Immature natural killer cell (primary cell): ENCODE measurements at regions not wholly inside any gene's neighbourhood (a gene's known extent, or its start where the extent isn't known, plus 50 kb on each side); places are given as distances from the start of the nearest gene placed in this dataset.
"Not testable (repeated sequence)": the region's sequence is repeated elsewhere in the genome, so short reads cannot be mapped to it uniquely, and the experiment has no call there.

ENCODE experiments used
- DNase-seq, 3 donors: peaks; one replicate each; pipeline ENCODE4 v3.0.0; 2022; ENCODE audit warnings: mixed read lengths in 1 of 3
- H3K27ac Mint-ChIP-seq, 6 donors: one replicate each; pipeline ENCODE4 v1.8.0; 2020; ENCODE audit warnings: mixed read lengths in 6 of 6, mild to moderate bottlenecking in 5 of 6, inconsistent platforms in 4 of 6, moderate library complexity in 3 of 6
- H3K27me3 Mint-ChIP-seq, 3 donors: one replicate each; pipeline ENCODE4 v1.8.0; 2020 to 2021; ENCODE audit warnings: low read depth in 3 of 3, mild to moderate bottlenecking in 3 of 3, mixed read lengths in 3 of 3, moderate library complexity in 3 of 3, inconsistent platforms in 1 of 3
- H3K36me3 Mint-ChIP-seq, 3 donors: one replicate each; pipeline ENCODE4 v1.8.0; 2020; ENCODE audit warnings: mixed read lengths in 3 of 3, inconsistent platforms in 2 of 3, mild to moderate bottlenecking in 2 of 3
- H3K4me1 Mint-ChIP-seq, 2 donors: one replicate each; pipeline ENCODE4 v1.8.0; 2020; ENCODE audit warnings: inconsistent platforms in 2 of 2, mild to moderate bottlenecking in 2 of 2, mixed read lengths in 2 of 2, moderate library complexity in 1 of 2
- H3K4me3 Mint-ChIP-seq, 5 donors: one replicate each; pipeline ENCODE4 v1.8.0; 2020; ENCODE audit warnings: mild to moderate bottlenecking in 5 of 5, mixed read lengths in 5 of 5, inconsistent platforms in 3 of 5, moderate library complexity in 3 of 5
- H3K9me3 Mint-ChIP-seq, 6 donors: one replicate each; pipeline ENCODE4 v1.8.0; 2020; ENCODE audit warnings: mild to moderate bottlenecking in 6 of 6, mixed read lengths in 6 of 6, inconsistent platforms in 4 of 6, moderate library complexity in 3 of 6

DNA sequence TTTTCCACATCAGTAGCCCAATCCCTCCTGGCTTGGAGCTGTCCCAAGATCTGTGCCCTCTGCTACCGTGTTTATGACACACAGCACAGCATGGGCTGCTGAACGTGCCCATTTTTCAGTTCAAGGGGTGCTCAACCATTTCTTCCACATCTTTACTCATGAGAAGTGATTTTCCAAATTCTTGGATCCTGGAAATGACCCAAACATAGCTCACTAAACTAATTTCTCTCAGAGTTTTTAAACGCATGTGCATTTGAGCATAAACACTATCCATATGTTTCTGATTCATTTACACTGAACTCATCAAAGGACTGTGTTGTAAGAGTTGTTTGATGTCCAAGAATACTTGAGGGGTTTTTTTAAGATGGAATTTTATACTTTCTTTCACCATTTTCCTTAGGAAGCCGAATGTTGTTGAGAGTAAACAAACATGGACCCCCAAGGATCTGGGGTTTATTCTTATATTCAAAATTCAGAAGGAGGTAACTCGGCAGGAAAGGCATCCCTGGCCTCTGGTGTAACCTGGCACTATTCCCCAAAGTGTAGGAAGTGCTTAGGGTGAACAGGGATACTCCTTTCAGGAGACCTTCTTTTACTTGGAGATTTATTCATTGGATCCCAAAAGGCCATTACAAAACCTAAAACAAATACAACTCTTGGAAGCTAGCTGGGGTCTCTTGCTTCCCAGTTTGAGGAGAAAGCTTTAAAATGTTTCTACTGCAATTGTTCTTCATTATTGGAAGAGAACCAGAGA is 215.0 kb downstream of the BMP4 start:
- Mint-ChIP-seq H3K36me3 (no peaks in the 10 kb centered on the region), H3K27me3 (peaks cover 0 to 3% (median 0%) of the 10 kb centered on the region in 3 donors), H3K4me1 (no peaks in the 10 kb centered on the region), H3K9me3 (peaks cover 0 to 6% (median 2%) of the 10 kb centered on the region in 6 donors), H3K4me3 (no peak overlapping the region), H3K27ac (no peak overlapping the region)
- no peak for DNase-seq

GRCh38 chr14:53740570-53740969 is 216.1 kb downstream of the BMP4 start:
- no peak overlapping the region for H3K27ac Mint-ChIP-seq
- DNase-seq = no peak
- no peak overlapping the region for H3K4me3 Mint-ChIP-seq
- H3K36me3 Mint-ChIP-seq = no peaks in the 10 kb centered on the region
- H3K9me3 Mint-ChIP-seq = peaks cover 0 to 6% (median 4%) of the 10 kb centered on the region in 6 donors
- H3K27me3 Mint-ChIP-seq = peaks cover 0 to 3% (median 1%) of the 10 kb centered on the region in 3 donors
- H3K4me1 Mint-ChIP-seq = no peaks in the 10 kb centered on the region

GRCh38 chr14:53735916-53736315 is 220.7 kb downstream of the BMP4 start:
- Mint-ChIP-seq H3K9me3 (peaks cover 0 to 5% (median 4%) of the 10 kb centered on the region in 6 donors), H3K4me1 (no peaks in the 10 kb centered on the region), H3K36me3 (no peaks in the 10 kb centered on the region), H3K27me3 (peaks cover 0 to 2% (median 0%) of the 10 kb centered on the region in 3 donors), H3K27ac (no peak overlapping the region), H3K4me3 (no peak overlapping the region)
- DNase-seq = no peak

- peaks cover 0 to 4% (median 3%) of the 10 kb centered on the region in 3 donors for H3K27me3 Mint-ChIP-seq
- H3K4me3 Mint-ChIP-seq = peak overlapping the region in 1 of 5 donors; percentile 34
- peaks cover 0 to 16% of the 10 kb centered on the region in 2 donors for H3K4me1 Mint-ChIP-seq
- H3K36me3 Mint-ChIP-seq = peaks cover 0 to 6% (median 0%) of the 10 kb centered on the region in 3 donors
- peaks cover 7 to 27% (median 11%) of the 10 kb centered on the region in 6 donors for H3K9me3 Mint-ChIP-seq
- DNase-seq = peak in 2 of 3 donors; percentile 1 to 18
- H3K27ac Mint-ChIP-seq = no peak overlapping the region
Measured at GRCh38 chr14:53723221-53723620, 233.4 kb downstream of the BMP4 start.

- peaks cover 0 to 6% (median 0%) of the 10 kb centered on the region in 3 donors for H3K36me3 Mint-ChIP-seq
- peaks cover 6 to 30% (median 10%) of the 10 kb centered on the region in 6 donors for H3K9me3 Mint-ChIP-seq
- no peak overlapping the region for H3K27ac Mint-ChIP-seq
- no peak for DNase-seq
- H3K4me3 Mint-ChIP-seq = no peak overlapping the region
- H3K27me3 Mint-ChIP-seq = peaks cover 0 to 4% (median 3%) of the 10 kb centered on the region in 3 donors
- peaks cover 0 to 16% of the 10 kb centered on the region in 2 donors for H3K4me1 Mint-ChIP-seq
Measured at GRCh38 chr14:53719536-53719935, 237.1 kb downstream of the BMP4 start.

DNA sequence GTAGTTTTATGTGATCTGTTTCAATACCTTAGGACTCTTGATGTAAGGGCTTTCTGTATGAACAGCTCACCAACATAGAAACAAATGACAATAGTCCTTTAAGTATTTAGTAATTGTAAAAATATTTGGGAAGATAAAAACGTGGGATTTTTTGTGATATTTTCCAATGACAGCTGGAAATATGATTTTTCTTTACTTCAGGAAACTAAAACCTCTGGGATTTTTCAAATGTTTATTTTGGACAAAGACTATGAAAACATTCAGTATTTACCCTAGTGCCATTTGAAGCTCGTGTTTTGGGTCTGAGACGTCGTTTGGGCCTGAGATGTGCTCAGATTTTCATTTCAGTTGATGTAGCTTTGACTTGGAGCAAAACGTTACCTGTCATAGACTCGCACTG is 240.0 kb downstream of the BMP4 start:
- Mint-ChIP-seq H3K36me3 (no peaks in the 10 kb centered on the region), H3K9me3 (peaks cover 0 to 20% (median 8%) of the 10 kb centered on the region in 6 donors), H3K4me1 (no peaks in the 10 kb centered on the region), H3K27ac (no peak overlapping the region), H3K27me3 (peaks cover 0 to 4% (median 3%) of the 10 kb centered on the region in 3 donors), H3K4me3 (no peak overlapping the region)
- no peak for DNase-seq

DNA sequence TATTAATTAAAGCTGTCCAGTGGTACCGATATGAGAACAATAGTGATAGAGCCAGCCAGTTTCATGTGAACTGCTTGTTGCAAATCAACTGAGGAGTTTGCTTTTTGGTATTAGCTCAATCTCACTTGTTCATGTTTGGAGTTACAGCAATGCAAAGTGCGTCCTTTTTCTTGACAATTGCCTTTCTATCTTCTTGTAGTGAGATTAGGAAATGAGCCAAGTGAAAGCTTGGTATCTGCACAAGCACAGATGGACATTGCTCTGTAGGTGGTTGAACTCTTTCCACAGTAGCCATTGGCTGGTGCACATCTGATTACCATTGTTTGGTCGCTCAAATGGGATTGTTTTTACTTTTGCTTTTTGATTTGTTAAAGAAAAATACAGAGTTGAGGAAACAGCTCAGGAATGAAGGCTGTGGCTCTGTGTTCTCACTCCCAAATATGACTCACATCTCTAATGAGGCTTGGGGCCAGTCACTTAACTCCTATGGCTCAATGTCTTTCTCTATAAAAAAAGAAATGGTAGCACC is 241.4 kb downstream of the BMP4 start:
- no peak for DNase-seq
- Mint-ChIP-seq H3K4me1 (no peaks in the 10 kb centered on the region), H3K4me3 (no peak overlapping the region), H3K9me3 (peaks cover 0 to 11% (median 9%) of the 10 kb centered on the region in 6 donors), H3K27ac (no peak overlapping the region), H3K36me3 (no peaks in the 10 kb centered on the region), H3K27me3 (peaks cover 0 to 3% (median 2%) of the 10 kb centered on the region in 3 donors)

GRCh38 chr14:53714495-53715192 is 242.0 kb downstream of the BMP4 start:
- no peaks in the 10 kb centered on the region for H3K4me1 Mint-ChIP-seq
- H3K36me3 Mint-ChIP-seq = no peaks in the 10 kb centered on the region
- peaks cover 0 to 2% (median 1%) of the 10 kb centered on the region in 3 donors for H3K27me3 Mint-ChIP-seq
- peaks cover 0 to 10% (median 4%) of the 10 kb centered on the region in 6 donors for H3K9me3 Mint-ChIP-seq
- no peak overlapping the region for H3K4me3 Mint-ChIP-seq
- no peak overlapping the region for H3K27ac Mint-ChIP-seq
- DNase-seq = no peak

GRCh38 chr14:53712901-53713300 is 243.7 kb downstream of the BMP4 start:
- H3K36me3 Mint-ChIP-seq, H3K4me3 Mint-ChIP-seq, H3K27me3 Mint-ChIP-seq, H3K4me1 Mint-ChIP-seq, DNase-seq, H3K27ac Mint-ChIP-seq: not testable (repeated sequence)
- H3K9me3 Mint-ChIP-seq = peaks cover 0 to 18% (median 7%) of the 10 kb centered on the region in 6 donors

DNA sequence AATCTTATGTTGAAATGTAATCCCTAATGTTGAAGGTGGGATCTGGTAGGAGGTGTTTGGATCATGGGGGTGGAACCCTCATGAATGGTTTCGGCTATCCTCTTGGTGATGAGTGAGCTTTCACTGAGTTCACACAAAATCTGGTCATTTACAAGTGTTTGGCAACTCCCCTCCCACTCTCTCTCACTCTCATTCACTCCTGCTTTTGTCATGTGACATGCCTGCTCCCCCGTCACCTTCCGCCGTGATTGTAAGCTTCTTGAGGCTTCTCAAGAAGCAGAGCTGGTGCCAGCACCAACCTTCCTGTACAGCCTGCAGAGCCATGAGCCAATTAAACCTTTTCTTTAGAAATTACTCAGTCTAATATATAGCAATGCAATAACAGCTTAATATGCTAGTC is 245.4 kb downstream of the BMP4 start:
- no peak for DNase-seq
- Mint-ChIP-seq H3K27me3 (peaks cover 0 to 2% (median 0%) of the 10 kb centered on the region in 3 donors), H3K9me3 (peaks cover 3 to 27% (median 10%) of the 10 kb centered on the region in 6 donors), H3K4me1 (no peaks in the 10 kb centered on the region), H3K27ac (no peak overlapping the region), H3K36me3 (no peaks in the 10 kb centered on the region), H3K4me3 (no peak overlapping the region)

DNA sequence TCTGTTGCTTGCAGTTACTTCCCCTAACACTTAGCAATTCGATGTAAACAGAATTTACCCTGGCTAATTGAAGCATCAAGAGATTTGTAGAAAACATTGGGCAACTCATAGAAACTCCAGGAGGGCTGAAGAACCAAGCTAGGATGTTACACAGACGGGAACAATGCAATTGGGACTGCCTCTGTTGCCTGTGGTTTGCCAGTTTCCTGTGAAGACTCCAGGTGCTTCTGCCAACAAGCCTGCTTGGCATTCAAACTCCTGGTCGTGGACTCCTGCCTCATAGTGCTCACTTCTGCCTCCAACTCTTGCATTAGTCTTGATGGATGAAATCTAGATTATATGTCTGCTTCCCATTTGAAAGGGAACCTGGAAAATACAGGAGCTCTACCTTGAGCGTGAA is 246.0 kb downstream of the BMP4 start:
- Mint-ChIP-seq H3K36me3 (no peaks in the 10 kb centered on the region), H3K9me3 (peaks cover 3 to 33% (median 8%) of the 10 kb centered on the region in 6 donors), H3K27me3 (peaks cover 0 to 2% (median 0%) of the 10 kb centered on the region in 3 donors), H3K4me1 (no peaks in the 10 kb centered on the region), H3K27ac (no peak overlapping the region), H3K4me3 (no peak overlapping the region)
- DNase-seq = no peak

DNA sequence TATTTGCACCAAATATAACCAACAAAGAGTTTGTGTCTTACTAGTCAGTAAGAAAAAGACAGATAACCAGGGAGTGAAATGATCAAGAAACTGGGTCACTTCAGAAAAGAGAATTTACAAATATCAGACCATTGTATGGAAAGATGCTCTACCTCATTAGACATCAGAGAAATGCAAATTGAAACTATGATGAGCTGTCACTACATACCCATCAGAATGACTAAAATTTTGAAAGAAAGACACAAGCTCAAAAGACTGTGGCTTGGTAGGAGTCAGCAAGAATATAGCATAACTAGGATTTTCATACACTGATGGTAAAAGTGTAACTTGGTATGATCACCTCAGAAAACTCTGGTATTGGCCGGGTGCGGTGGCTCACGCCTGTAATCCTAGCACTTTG is 247.2 kb downstream of the BMP4 start:
- H3K4me3 Mint-ChIP-seq = no peak overlapping the region
- no peak for DNase-seq
- no peaks in the 10 kb centered on the region for H3K4me1 Mint-ChIP-seq
- no peaks in the 10 kb centered on the region for H3K36me3 Mint-ChIP-seq
- H3K27ac Mint-ChIP-seq = no peak overlapping the region
- H3K9me3 Mint-ChIP-seq = peaks cover 3 to 33% (median 8%) of the 10 kb centered on the region in 6 donors
- H3K27me3 Mint-ChIP-seq = peaks cover 0 to 2% (median 0%) of the 10 kb centered on the region in 3 donors

- H3K27me3 Mint-ChIP-seq = no peaks in the 10 kb centered on the region
- H3K9me3 Mint-ChIP-seq = peaks cover 1 to 49% (median 13%) of the 10 kb centered on the region in 6 donors
- H3K36me3 Mint-ChIP-seq = peaks cover 0 to 3% (median 0%) of the 10 kb centered on the region in 3 donors
- H3K27ac Mint-ChIP-seq = no peak overlapping the region
- no peak overlapping the region for H3K4me3 Mint-ChIP-seq
- H3K4me1 Mint-ChIP-seq = peaks cover 1 to 21% of the 10 kb centered on the region in 2 donors
- DNase-seq = no peak
Measured at GRCh38 chr14:53703457-53703856, 253.2 kb downstream of the BMP4 start.
